Neural progenitor cell (in vitro differentiated cells): ENCODE measurements at regions not wholly inside any gene's neighbourhood (a gene's known extent, or its start where the extent isn't known, plus 50 kb on each side); places are given as distances from the start of the nearest gene placed in this dataset.

Experiments used
- DNase-seq: peaks from one replicate; pipeline ENCODE4 v3.0.0-alpha.2; 2016; ENCODE audit warnings: low spot score
- H2AFZ ChIP-seq: fragments of 200-600 bp; sonication (generic); replicated peaks from 2 replicates; pipeline ENCODE4 v1.6.1; 2016; ENCODE audit warnings: antibody characterized with exemption
- H3F3A ChIP-seq: fragments of 200-600 bp; sonication (generic); 2 replicates; pipeline ENCODE4 v1.6.1; 2016; ENCODE audit warnings: antibody characterized with exemption, low read depth
- H3K27ac ChIP-seq: fragments of 200-600 bp; sonication (generic); 2 replicates; pipeline ENCODE4 v1.5.1; 2016; ENCODE audit warnings: mild to moderate bottlenecking
- H3K27me3 ChIP-seq: fragments of 200-600 bp; sonication (generic); 2 replicates; pipeline ENCODE4 v1.6.1; 2016; ENCODE audit warnings: mild to moderate bottlenecking, moderate library complexity
- H3K36me3 ChIP-seq: fragments of 200-600 bp; sonication (generic); 2 replicates; pipeline ENCODE4 v1.5.1; 2016
- H3K4me1 ChIP-seq: fragments of 200-600 bp; sonication (generic); 2 replicates; pipeline ENCODE4 v1.6.1; 2016; ENCODE audit warnings: mixed run types
- H3K4me2 ChIP-seq: fragments of 200-600 bp; sonication (generic); 2 replicates; pipeline ENCODE4 v1.6.1; 2016
- H3K4me3 ChIP-seq: fragments of 200-600 bp; sonication (generic); 2 replicates; pipeline ENCODE4 v1.5.1; 2016
- H3K79me2 ChIP-seq: fragments of 200-600 bp; sonication (generic); 2 replicates; pipeline ENCODE4 v1.6.1; 2016; ENCODE audit warnings: low read depth
- H3K9ac ChIP-seq: fragments of 200-600 bp; sonication (generic); 2 replicates; pipeline ENCODE4 v1.6.1; 2016
- H3K9me3 ChIP-seq: fragments of 200-600 bp; sonication (generic); 2 replicates; pipeline ENCODE4 v1.5.1; 2016; ENCODE audit warnings: low read depth
- H4K20me1 ChIP-seq: fragments of 200-600 bp; sonication (generic); 2 replicates; pipeline ENCODE4 v1.6.1; 2016; ENCODE audit warnings: low read depth
- H3K27ac Mint-ChIP-seq: 3 replicates; pipeline ENCODE4 v1.8.0; 2021; ENCODE audit warnings: mixed read lengths
- H3K27me3 Mint-ChIP-seq: 2 replicates; pipeline ENCODE4 v1.8.0; 2022; ENCODE audit warnings: low read depth, mild to moderate bottlenecking, inconsistent platforms, moderate library complexity, mixed read lengths; ENCODE audit not compliant: insufficient read depth
- H3K36me3 Mint-ChIP-seq: 3 replicates; pipeline ENCODE4 v1.8.0; 2021; ENCODE audit warnings: mixed read lengths
- H3K4me1 Mint-ChIP-seq: 3 replicates; pipeline ENCODE4 v1.8.0; 2021; ENCODE audit warnings: mixed read lengths
- H3K4me3 Mint-ChIP-seq: 3 replicates; pipeline ENCODE4 v1.8.0; 2021; ENCODE audit warnings: mild to moderate bottlenecking, moderate library complexity, mixed read lengths
- H3K9me3 Mint-ChIP-seq: 3 replicates; pipeline ENCODE4 v1.8.0; 2020; ENCODE audit warnings: mixed read lengths
- CTCF ChIP-seq: fragments of 200-600 bp; sonication (generic); IDR thresholded peaks from 2 replicates; pipeline ENCODE4 v1.5.1; 2017; ENCODE audit warnings: antibody characterized with exemption, mild to moderate bottlenecking
- EZH2 ChIP-seq: fragments of 200-600 bp; sonication (generic); IDR thresholded peaks from 2 replicates; pipeline ENCODE4 v1.6.1; 2017; ENCODE audit warnings: antibody characterized with exemption, mild to moderate bottlenecking, moderate library complexity
- EZH2phosphoT487 ChIP-seq: fragments of 200-600 bp; sonication (generic); IDR thresholded peaks from 2 replicates; pipeline ENCODE4 v1.6.1; 2017; ENCODE audit warnings: antibody characterized with exemption

GRCh38 chr4:85318415-85318814, 156.5 kb upstream of the ARHGAP24 start:
- TF ChIP-seq EZH2 (no peak), CTCF (no peak), EZH2phosphoT487 (no peak)
- H3K4me1 ChIP-seq = no peaks in the 10 kb centered on the region
- Mint-ChIP-seq H3K9me3 (peaks cover 12% of the 10 kb centered on the region), H3K36me3 (no peaks in the 10 kb centered on the region), H3K4me3 (no peak overlapping the region), H3K27me3 (peaks cover 2% of the 10 kb centered on the region), H3K27ac (no peak overlapping the region), H3K4me1 (no peaks in the 10 kb centered on the region)
- no peaks in the 10 kb centered on the region for H3K27me3 ChIP-seq
- no peak overlapping the region for H3K27ac ChIP-seq
- H2AFZ ChIP-seq = peak overlapping the region; percentile 34
- H3K79me2 ChIP-seq = no peaks in the 10 kb centered on the region
- H3K4me2 ChIP-seq = no peak overlapping the region
- H3K36me3 ChIP-seq = no peaks in the 10 kb centered on the region
- H3K9me3 ChIP-seq = no peaks in the 10 kb centered on the region
- no peak overlapping the region for H3K9ac ChIP-seq
- no peaks in the 10 kb centered on the region for H3F3A ChIP-seq
- no peaks in the 10 kb centered on the region for H4K20me1 ChIP-seq
- no peak for DNase-seq
- H3K4me3 ChIP-seq = no peak overlapping the region

GRCh38 chr4:85358831-85359230, 116.1 kb upstream of the ARHGAP24 start:
- peaks cover under 1% of the 10 kb centered on the region for H3K27me3 Mint-ChIP-seq
- Histone ChIP-seq H3K4me3 (no peak overlapping the region), H3K27ac (no peak overlapping the region), H4K20me1 (no peaks in the 10 kb centered on the region), H3F3A (no peaks in the 10 kb centered on the region), H3K36me3 (no peaks in the 10 kb centered on the region), H3K9ac (no peak overlapping the region), H3K27me3 (no peaks in the 10 kb centered on the region), H2AFZ (peak overlapping the region; percentile 17), H3K9me3 (no peaks in the 10 kb centered on the region), H3K4me2 (no peak overlapping the region), H3K79me2 (no peaks in the 10 kb centered on the region), H3K4me1 (no peaks in the 10 kb centered on the region)
- H3K9me3 Mint-ChIP-seq = peaks cover 8% of the 10 kb centered on the region
- H3K4me1 Mint-ChIP-seq = no peaks in the 10 kb centered on the region
- H3K36me3 Mint-ChIP-seq = peaks cover 2% of the 10 kb centered on the region
- no peak for DNase-seq
- TF ChIP-seq EZH2phosphoT487 = no peak
- no peak for TF ChIP-seq CTCF
- H3K4me3 Mint-ChIP-seq = no peak overlapping the region
- H3K27ac Mint-ChIP-seq = no peak overlapping the region

DNA sequence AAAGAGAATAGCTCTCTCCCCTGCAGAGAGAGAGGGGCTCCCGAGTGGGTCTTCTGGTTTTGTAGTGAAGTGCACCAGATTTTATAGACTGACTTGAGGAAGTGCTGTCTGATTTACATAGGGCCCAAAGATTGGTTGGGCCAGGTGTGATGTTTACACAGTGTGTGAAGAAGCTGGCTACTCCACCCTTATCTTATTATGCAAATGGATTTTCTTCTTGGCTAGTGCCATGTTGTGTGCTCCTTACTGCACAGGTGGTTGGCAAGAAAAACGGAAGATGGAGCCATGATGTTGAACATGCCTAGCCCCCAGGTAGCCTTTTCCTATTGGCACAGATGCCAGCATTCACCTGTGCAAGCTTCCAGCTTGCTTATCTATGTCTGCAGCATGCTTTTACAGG, 112.4 kb upstream of the ARHGAP24 start:
- no peak for DNase-seq
- Histone ChIP-seq H2AFZ (no peak overlapping the region), H3K4me1 (peaks cover 5% of the 10 kb centered on the region), H3K4me3 (no peak overlapping the region), H4K20me1 (no peaks in the 10 kb centered on the region), H3F3A (peaks cover 3% of the 10 kb centered on the region), H3K36me3 (no peaks in the 10 kb centered on the region), H3K27ac (no peak overlapping the region), H3K9me3 (no peaks in the 10 kb centered on the region), H3K27me3 (no peaks in the 10 kb centered on the region), H3K4me2 (no peak overlapping the region), H3K79me2 (no peaks in the 10 kb centered on the region), H3K9ac (no peak overlapping the region)
- Mint-ChIP-seq H3K9me3 (peaks cover 8% of the 10 kb centered on the region), H3K4me1 (no peaks in the 10 kb centered on the region), H3K4me3 (no peak overlapping the region), H3K27me3 (no peaks in the 10 kb centered on the region), H3K27ac (no peak overlapping the region), H3K36me3 (peaks cover 2% of the 10 kb centered on the region)
- TF ChIP-seq EZH2phosphoT487 (no peak), EZH2 (no peak), CTCF (no peak)

GRCh38 chr4:85367815-85368214, 107.1 kb upstream of the ARHGAP24 start:
- H3K9me3 Mint-ChIP-seq = no peaks in the 10 kb centered on the region
- H3K27me3 Mint-ChIP-seq = no peaks in the 10 kb centered on the region
- no peak overlapping the region for H3K4me3 Mint-ChIP-seq
- no peak overlapping the region for H3K27ac Mint-ChIP-seq
- H4K20me1 ChIP-seq = no peaks in the 10 kb centered on the region
- H3K27me3 ChIP-seq = no peaks in the 10 kb centered on the region
- TF ChIP-seq EZH2 (no peak), CTCF (no peak), EZH2phosphoT487 (no peak)
- H3K79me2 ChIP-seq = no peaks in the 10 kb centered on the region
- no peak overlapping the region for H2AFZ ChIP-seq
- H3K4me1 Mint-ChIP-seq = peaks cover 8% of the 10 kb centered on the region
- peaks cover 21% of the 10 kb centered on the region for H3F3A ChIP-seq
- H3K4me1 ChIP-seq = peaks cover 29% of the 10 kb centered on the region
- no peaks in the 10 kb centered on the region for H3K36me3 ChIP-seq
- peak; percentile 19 for DNase-seq
- H3K9me3 ChIP-seq = no peaks in the 10 kb centered on the region
- H3K4me3 ChIP-seq = no peak overlapping the region
- no peak overlapping the region for H3K4me2 ChIP-seq
- H3K36me3 Mint-ChIP-seq = no peaks in the 10 kb centered on the region
- H3K9ac ChIP-seq = no peak overlapping the region
- no peak overlapping the region for H3K27ac ChIP-seq
